ENCODE measurements at regions not wholly inside any gene's neighbourhood (a gene's known extent, or its start where the extent isn't known, plus 50 kb on each side); places are given as distances from the start of the nearest gene placed in this dataset.

DNA sequence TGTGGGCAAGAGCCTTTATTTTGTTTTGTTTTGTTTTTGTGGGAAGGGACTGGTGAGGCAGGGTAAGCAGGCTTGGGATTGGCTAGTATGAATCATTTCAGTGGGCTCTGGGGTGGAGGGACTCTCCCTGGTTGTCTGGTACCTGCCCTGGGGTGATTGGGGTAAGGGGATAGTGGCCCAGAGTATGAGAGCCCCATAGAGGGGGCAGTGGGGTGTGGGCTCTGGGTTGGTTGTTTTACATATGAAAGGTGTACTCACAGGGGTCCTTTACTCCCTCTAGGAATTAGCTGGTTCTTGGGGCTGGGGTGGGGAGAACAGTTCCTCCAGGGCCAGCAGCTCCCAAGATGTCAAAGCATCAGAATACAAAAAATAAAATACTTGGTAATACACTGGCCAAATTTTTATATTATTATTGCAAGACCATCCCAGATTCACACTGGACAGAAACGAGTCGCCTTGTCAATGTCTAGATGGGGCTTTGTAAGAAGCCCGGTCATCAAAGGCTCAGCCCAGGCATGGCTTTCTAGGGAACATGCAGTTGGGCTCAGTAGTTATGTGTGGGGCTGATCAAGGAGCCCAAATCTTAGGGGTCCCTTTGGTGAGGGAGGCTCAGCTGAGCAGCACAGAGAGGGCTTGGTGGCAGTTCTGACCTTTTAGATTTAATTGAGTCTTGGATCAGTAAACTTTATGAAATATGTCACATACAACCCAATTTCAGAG, 190.5 kb downstream of the NXNL2 start:
- Histone ChIP-seq H3K9me1 (ENCODE audit: insufficient read depth, low read length) (0 out of 2 replicates have a peak, but pooled peaks cover 2% of the 10 kb centered on the region), H3K9me3 (ENCODE audit: control insufficient read depth, insufficient read depth, low read length) (no peaks in the 10 kb centered on the region), H3K4me2 (ENCODE audit: low read depth, low read length) (no peak overlapping the region), H4K20me1 (ENCODE audit: insufficient read depth, low read length) (no peaks in the 10 kb centered on the region), H3K79me1 (ENCODE audit: low read depth in 1 of 2, low read length in 2 of 2) (no peaks in the 10 kb centered on the region), H4K8ac (ENCODE audit: low read depth in 2 of 2, low read length in 2 of 2) (no peak overlapping the region), H4K5ac (ENCODE audit: low read depth, low read length) (no peak overlapping the region), H3K4me3 (ENCODE audit: insufficient read depth, low read depth, low read length) (no peak overlapping the region), H3K9ac (ENCODE audit: low read depth, low read length) (no peak overlapping the region), H3K36me3 (ENCODE audit: control insufficient read depth, insufficient read depth, low read length) (no peaks in the 10 kb centered on the region), H2BK15ac (ENCODE audit: low read depth, low read length) (no peak overlapping the region), H3K27ac (ENCODE audit: insufficient read depth, low read length) (no peak overlapping the region), H3K56ac (ENCODE audit: extremely low read depth, insufficient read depth, low read length) (no peak overlapping the region), H3K14ac (replicated peaks; ENCODE audit: low read depth, low read length) (no peak overlapping the region), H2BK120ac (ENCODE audit: low read depth, low read length) (no peak overlapping the region), H2AFZ (replicated peaks; ENCODE audit: low read length, poor library complexity) (no peak overlapping the region), H2BK5ac (ENCODE audit: low read depth, low read length, poor library complexity, severe bottlenecking) (no peak overlapping the region), H2BK20ac (ENCODE audit: low read depth, low read length) (no peak overlapping the region), H2AK9ac (replicated peaks; ENCODE audit: low read depth, low read length, poor library complexity) (no peak overlapping the region), H3K23ac (ENCODE audit: low read depth, low read length) (no peak overlapping the region), H3K27me3 (ENCODE audit: control insufficient read depth, insufficient read depth, low read length) (0 out of 2 replicates have a peak, but pooled peaks cover 2% of the 10 kb centered on the region), H2AK5ac (ENCODE audit: low read depth, low read length) (no peak overlapping the region), H4K91ac (ENCODE audit: insufficient read depth, low read depth, low read length) (no peak overlapping the region; the same call in 1 of the 2 replicates), H3K4ac (ENCODE audit: low read depth, low read length) (no peak overlapping the region), H3K18ac (ENCODE audit: low read depth, low read length) (peak overlapping the region; percentile 40; the same call in 1 of the 2 replicates), H3K4me1 (ENCODE audit: control insufficient read depth, insufficient read depth, low read length) (peaks cover 5% of the 10 kb centered on the region; the same call in 1 of the 2 replicates)
- DNase-seq (no peak), ATAC-seq (ENCODE audit: low read depth) (no peak)
- intact Hi-C loops (cut with micrococcal nuclease) (no loop called here), in situ Hi-C loops (cut with MboI; ENCODE audit: low sequenced_read_pairs) (no loop called here), dilution Hi-C loops (cut with HindIII; ENCODE audit: low sequenced_read_pairs, unreplicated experiment) (no loop called here)
- no CpG with 5 or more reads among the region's 3 CpGs for WGBS, 2 experiments (ENCODE audit: extremely low coverage in 2 of 2, insufficient read length in 1 of 2)
- TF ChIP-seq, protein P1, sequence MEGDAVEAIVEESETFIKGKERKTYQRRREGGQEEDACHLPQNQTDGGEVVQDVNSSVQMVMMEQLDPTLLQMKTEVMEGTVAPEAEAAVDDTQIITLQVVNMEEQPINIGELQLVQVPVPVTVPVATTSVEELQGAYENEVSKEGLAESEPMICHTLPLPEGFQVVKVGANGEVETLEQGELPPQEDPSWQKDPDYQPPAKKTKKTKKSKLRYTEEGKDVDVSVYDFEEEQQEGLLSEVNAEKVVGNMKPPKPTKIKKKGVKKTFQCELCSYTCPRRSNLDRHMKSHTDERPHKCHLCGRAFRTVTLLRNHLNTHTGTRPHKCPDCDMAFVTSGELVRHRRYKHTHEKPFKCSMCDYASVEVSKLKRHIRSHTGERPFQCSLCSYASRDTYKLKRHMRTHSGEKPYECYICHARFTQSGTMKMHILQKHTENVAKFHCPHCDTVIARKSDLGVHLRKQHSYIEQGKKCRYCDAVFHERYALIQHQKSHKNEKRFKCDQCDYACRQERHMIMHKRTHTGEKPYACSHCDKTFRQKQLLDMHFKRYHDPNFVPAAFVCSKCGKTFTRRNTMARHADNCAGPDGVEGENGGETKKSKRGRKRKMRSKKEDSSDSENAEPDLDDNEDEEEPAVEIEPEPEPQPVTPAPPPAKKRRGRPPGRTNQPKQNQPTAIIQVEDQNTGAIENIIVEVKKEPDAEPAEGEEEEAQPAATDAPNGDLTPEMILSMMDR (conservative IDR thresholded peaks at IDR 0.05; ENCODE audit: low read depth, low read length): no peak
- no peak for TF ChIP-seq RCOR1 (IDR thresholded peaks at IDR 0.05; ENCODE audit: insufficient replicate concordance, low read length)
- no peak for TF ChIP-seq MAFK (IDR thresholded peaks at IDR 0.05; ENCODE audit: low read depth, low read length)
- TF ChIP-seq RFX5 (IDR thresholded peaks at IDR 0.05; ENCODE audit: low read depth, low read length): no peak
- TF ChIP-seq MXI1 (IDR thresholded peaks at IDR 0.05; ENCODE audit: borderline replicate concordance, low read depth, low read length): no peak
- no peak for TF ChIP-seq CHD1 (IDR thresholded peaks at IDR 0.05; ENCODE audit: low read depth, low read length)
- TF ChIP-seq POLR2A (IDR thresholded peaks at IDR 0.05; ENCODE audit: low read depth, low read length): no peak
- no peak for TF ChIP-seq CEBPB (IDR thresholded peaks at IDR 0.05; ENCODE audit: low read depth, low read length)
- TF ChIP-seq, protein P2, sequence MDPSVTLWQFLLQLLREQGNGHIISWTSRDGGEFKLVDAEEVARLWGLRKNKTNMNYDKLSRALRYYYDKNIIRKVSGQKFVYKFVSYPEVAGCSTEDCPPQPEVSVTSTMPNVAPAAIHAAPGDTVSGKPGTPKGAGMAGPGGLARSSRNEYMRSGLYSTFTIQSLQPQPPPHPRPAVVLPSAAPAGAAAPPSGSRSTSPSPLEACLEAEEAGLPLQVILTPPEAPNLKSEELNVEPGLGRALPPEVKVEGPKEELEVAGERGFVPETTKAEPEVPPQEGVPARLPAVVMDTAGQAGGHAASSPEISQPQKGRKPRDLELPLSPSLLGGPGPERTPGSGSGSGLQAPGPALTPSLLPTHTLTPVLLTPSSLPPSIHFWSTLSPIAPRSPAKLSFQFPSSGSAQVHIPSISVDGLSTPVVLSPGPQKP (IDR thresholded peaks at IDR 0.05; ENCODE audit: borderline replicate concordance, low read depth, low read length): no peak
- ChIA-PET CTCF (interaction anchor here (1.2 kb wide), 1 partner anchor 22 kb away, joined by 3 read pairs; no protein-coding TSS in a partner anchor), POLR2A (ENCODE audit: unreplicated experiment) (no interaction called here)
- BruUV-seq (replicated peaks): no TSS peak

Data from IMR-90 (cell line).